ENCODE measurements at regions not wholly inside any gene's neighbourhood (a gene's known extent, or its start where the extent isn't known, plus 50 kb on each side); places are given as distances from the start of the nearest gene placed in this dataset.

- no peak overlapping the region for H3K4me2 ChIP-seq (ENCODE audit: control insufficient read depth, insufficient read depth)
- ATAC-seq (no peak), DNase-seq (ENCODE audit: low read depth, low spot score) (no peak), FAIRE-seq (no peak)
- H3K9me3 ChIP-seq (replicated peaks; ENCODE audit: control insufficient read depth, insufficient read depth, low read length) = no peaks in the 10 kb centered on the region
- intact Hi-C loops (cut with micrococcal nuclease; ENCODE audit: unreplicated experiment) = no loop called here
- in situ Hi-C loops (cut with MboI) = no loop called here
- H3K79me2 ChIP-seq (ENCODE audit: control insufficient read depth, insufficient read depth, low read length) = no peaks in the 10 kb centered on the region
- no peak overlapping the region for H3K27ac ChIP-seq (ENCODE audit: control insufficient read depth, insufficient read depth)
- H2AFZ ChIP-seq (ENCODE audit: control insufficient read depth, low read depth, low read length) = no peak overlapping the region
- CTCF ChIA-PET = no interaction called here
- POLR2A ChIA-PET = no interaction called here
- SMC1A ChIA-PET (ENCODE audit: uncharacterized antibody, unreplicated experiment) = no interaction called here
- RAD21 ChIA-PET (ENCODE audit: unreplicated experiment) = no interaction called here
- BruUV-seq (replicated peaks) = no TSS peak
- no peaks in the 10 kb centered on the region for H3K4me1 ChIP-seq (ENCODE audit: control insufficient read depth, insufficient read depth, low read length)
- TF ChIP-seq, protein P1, sequence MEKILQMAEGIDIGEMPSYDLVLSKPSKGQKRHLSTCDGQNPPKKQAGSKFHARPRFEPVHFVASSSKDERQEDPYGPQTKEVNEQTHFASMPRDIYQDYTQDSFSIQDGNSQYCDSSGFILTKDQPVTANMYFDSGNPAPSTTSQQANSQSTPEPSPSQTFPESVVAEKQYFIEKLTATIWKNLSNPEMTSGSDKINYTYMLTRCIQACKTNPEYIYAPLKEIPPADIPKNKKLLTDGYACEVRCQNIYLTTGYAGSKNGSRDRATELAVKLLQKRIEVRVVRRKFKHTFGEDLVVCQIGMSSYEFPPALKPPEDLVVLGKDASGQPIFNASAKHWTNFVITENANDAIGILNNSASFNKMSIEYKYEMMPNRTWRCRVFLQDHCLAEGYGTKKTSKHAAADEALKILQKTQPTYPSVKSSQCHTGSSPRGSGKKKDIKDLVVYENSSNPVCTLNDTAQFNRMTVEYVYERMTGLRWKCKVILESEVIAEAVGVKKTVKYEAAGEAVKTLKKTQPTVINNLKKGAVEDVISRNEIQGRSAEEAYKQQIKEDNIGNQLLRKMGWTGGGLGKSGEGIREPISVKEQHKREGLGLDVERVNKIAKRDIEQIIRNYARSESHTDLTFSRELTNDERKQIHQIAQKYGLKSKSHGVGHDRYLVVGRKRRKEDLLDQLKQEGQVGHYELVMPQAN (conservative IDR thresholded peaks at IDR 0.05) = no peak
- TF ChIP-seq SRF (IDR thresholded peaks at IDR 0.05; ENCODE audit: low read depth in 2 of 2, low read length in 2 of 2) (no peak), REST (IDR thresholded peaks at IDR 0.05; ENCODE audit: low read depth, low read length) (no peak), TCF7 (IDR thresholded peaks at IDR 0.05; ENCODE audit: borderline replicate concordance) (no peak), ZNF274 (IDR thresholded peaks at IDR 0.05; ENCODE audit: insufficient read depth, insufficient read length) (no peak), HCFC1 (IDR thresholded peaks at IDR 0.05; ENCODE audit: low read length) (no peak), CBFB (IDR thresholded peaks at IDR 0.05; ENCODE audit: low read depth) (no peak)
- TF ChIP-seq, protein P2, sequence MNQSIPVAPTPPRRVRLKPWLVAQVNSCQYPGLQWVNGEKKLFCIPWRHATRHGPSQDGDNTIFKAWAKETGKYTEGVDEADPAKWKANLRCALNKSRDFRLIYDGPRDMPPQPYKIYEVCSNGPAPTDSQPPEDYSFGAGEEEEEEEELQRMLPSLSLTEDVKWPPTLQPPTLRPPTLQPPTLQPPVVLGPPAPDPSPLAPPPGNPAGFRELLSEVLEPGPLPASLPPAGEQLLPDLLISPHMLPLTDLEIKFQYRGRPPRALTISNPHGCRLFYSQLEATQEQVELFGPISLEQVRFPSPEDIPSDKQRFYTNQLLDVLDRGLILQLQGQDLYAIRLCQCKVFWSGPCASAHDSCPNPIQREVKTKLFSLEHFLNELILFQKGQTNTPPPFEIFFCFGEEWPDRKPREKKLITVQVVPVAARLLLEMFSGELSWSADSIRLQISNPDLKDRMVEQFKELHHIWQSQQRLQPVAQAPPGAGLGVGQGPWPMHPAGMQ (IDR thresholded peaks at IDR 0.05; ENCODE audit: borderline replicate concordance) = no peak
- no peaks in the 10 kb centered on the region for H4K20me1 ChIP-seq (ENCODE audit: control insufficient read depth, insufficient read depth)
- WGBS (ENCODE audit: insufficient coverage, insufficient replicate concordance, low lambda C conversion rate, missing lambda C conversion rate) = 38% methylated on average over 2 of the region's 2 CpGs
- H3K4me3 ChIP-seq = no peak overlapping the region
- H3K36me3 ChIP-seq (ENCODE audit: control insufficient read depth in 2 of 2, insufficient read depth in 2 of 2, low read length in 1 of 2) = no peaks in the 10 kb centered on the region
- H3K9ac ChIP-seq (ENCODE audit: control insufficient read depth, insufficient read depth, low read length) = no peak overlapping the region
- H3K27me3 ChIP-seq (replicated peaks in 1 of 2; ENCODE audit: control insufficient read depth in 2 of 2, insufficient read depth in 2 of 2, low read length in 1 of 2) = no peaks in the 10 kb centered on the region
Observed at GRCh38 chr4:148849581-148849980, 407.4 kb upstream of the NR3C2 start.

Data from GM12878 (cell line).